Small intestine (tissue), 7 donors: ENCODE measurements at regions not wholly inside any gene's neighbourhood (a gene's known extent, or its start where the extent isn't known, plus 50 kb on each side); places are given as distances from the start of the nearest gene placed in this dataset.

ENCODE experiments used
- DNase-seq, 2 donors: peaks; one replicate each; pipeline versions ENCODE4 v3.0.0 to v3.0.0-alpha.2; 2013
- FAIRE-seq: peaks from 2 replicates; lab custom pipeline; 2012; peaks lifted over from hg19 to GRCh38; lab: Jason Lieb, UNC
- H3K27ac ChIP-seq, 3 donors: one replicate each; pipeline ENCODE4 v1.5.1; 2013; ENCODE audit warnings: low read length in 2 of 3, mild to moderate bottlenecking in 2 of 3, control low read depth in 1 of 3, inconsistent platforms in 1 of 3, low read depth in 1 of 3, moderate library complexity in 1 of 3
- H3K27me3 ChIP-seq, 3 donors: one replicate each; pipeline ENCODE4 v1.6.1; 2013; ENCODE audit warnings: low read length in 3 of 3, inconsistent platforms in 1 of 3; ENCODE audit not compliant: control insufficient read depth in 3 of 3, insufficient read depth in 3 of 3
- H3K36me3 ChIP-seq, 3 donors: one replicate each; pipeline ENCODE4 v1.6.1; 2013; ENCODE audit warnings: low read length in 3 of 3, inconsistent platforms in 1 of 3, low read depth in 1 of 3, mild to moderate bottlenecking in 1 of 3, moderate library complexity in 1 of 3; ENCODE audit not compliant: control insufficient read depth in 3 of 3, insufficient read depth in 2 of 3
- H3K4me1 ChIP-seq, 3 donors: one replicate each; pipeline ENCODE4 v1.6.1; 2013; ENCODE audit warnings: low read length in 2 of 3, inconsistent platforms in 1 of 3, low read depth in 1 of 3, mild to moderate bottlenecking in 1 of 3, moderate library complexity in 1 of 3; ENCODE audit not compliant: control insufficient read depth in 3 of 3, insufficient read depth in 2 of 3
- H3K4me3 ChIP-seq, 3 donors: one replicate each; pipeline ENCODE4 v1.5.1; 2013; ENCODE audit warnings: low read length in 3 of 3, control low read depth in 1 of 3, inconsistent platforms in 1 of 3, low read depth in 1 of 3, mild to moderate bottlenecking in 1 of 3, moderate library complexity in 1 of 3
- H3K9me3 ChIP-seq, 2 donors: one replicate each; pipeline ENCODE4 v1.6.1; 2013; ENCODE audit warnings: low read depth in 1 of 2, low read length in 1 of 2; ENCODE audit not compliant: control insufficient read depth in 2 of 2, insufficient read depth in 1 of 2
- WGBS, 3 donors: extraction: QIAGEN DNeasy Blood & Tissue Kit; methylation state at CpG; one replicate each; pipeline ENCODE4 v1.1.7; 2013; 5-methylcytosine and 5-hydroxymethylcytosine counted together
- donor health status: healthy with polysubstance abuse.
- donor health status: control.
- donor health status: control.
- donor health status: Bipolar disorder and iron deficiency.
- donor health status: healthy.

DNA sequence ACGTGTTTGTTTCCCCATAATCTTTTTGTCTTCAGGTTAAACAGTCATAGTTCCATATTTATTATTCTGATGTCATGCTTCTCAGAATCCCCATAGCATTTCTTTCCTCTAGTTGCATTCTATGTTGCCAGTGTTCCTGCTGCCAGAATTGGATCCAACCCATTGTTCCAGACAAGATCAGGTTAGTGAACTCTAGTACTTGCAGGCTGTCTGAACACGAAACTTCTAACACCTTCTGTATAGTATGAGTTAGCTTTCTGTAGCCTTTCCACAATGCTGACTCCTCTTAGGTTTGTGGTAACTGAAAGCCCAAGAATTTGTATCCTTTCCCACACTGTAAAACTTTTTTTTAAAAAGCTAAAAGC is 88.0 kb upstream of the ROPN1 start:
- no peaks in the 10 kb centered on the region for H3K27me3 ChIP-seq
- H3K27ac ChIP-seq = no peak overlapping the region
- H3K4me1 ChIP-seq = no peaks in the 10 kb centered on the region
- WGBS, 3 donors = 81 to 87% (median 83%) methylated on average over 2 of the region's 2 CpGs
- no peaks in the 10 kb centered on the region for H3K36me3 ChIP-seq
- no peak overlapping the region for H3K4me3 ChIP-seq
- no peaks in the 10 kb centered on the region for H3K9me3 ChIP-seq
- DNase-seq (no peak), FAIRE-seq (no peak)

DNA sequence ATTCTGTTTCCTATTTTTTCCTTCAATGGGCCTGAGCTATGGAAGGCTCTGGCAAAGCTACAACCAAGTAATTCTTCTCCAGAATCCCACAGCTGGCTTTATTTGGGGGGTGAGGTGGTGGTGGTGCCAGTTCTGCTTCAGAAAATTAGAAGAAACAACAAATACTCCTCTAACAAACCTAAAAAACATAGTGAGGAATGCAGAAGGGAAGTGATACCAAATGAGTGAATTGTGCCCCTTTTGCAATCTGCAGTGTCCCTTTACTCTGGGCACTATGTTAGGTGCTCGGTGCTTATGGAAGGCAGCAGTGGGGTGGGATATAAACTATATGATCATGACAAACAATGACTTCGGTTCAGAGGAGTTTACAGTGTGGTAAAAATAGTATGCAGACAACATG is 90.4 kb upstream of the ROPN1 start:
- Histone ChIP-seq H3K27ac (no peak overlapping the region), H3K9me3 (no peaks in the 10 kb centered on the region), H3K4me3 (no peak overlapping the region), H3K36me3 (no peaks in the 10 kb centered on the region), H3K4me1 (no peaks in the 10 kb centered on the region), H3K27me3 (no peaks in the 10 kb centered on the region)
- FAIRE-seq (no peak), DNase-seq (no peak)
- WGBS, 3 donors = 78 to 81% (median 79%) methylated on average over 2 of the region's 2 CpGs

DNA sequence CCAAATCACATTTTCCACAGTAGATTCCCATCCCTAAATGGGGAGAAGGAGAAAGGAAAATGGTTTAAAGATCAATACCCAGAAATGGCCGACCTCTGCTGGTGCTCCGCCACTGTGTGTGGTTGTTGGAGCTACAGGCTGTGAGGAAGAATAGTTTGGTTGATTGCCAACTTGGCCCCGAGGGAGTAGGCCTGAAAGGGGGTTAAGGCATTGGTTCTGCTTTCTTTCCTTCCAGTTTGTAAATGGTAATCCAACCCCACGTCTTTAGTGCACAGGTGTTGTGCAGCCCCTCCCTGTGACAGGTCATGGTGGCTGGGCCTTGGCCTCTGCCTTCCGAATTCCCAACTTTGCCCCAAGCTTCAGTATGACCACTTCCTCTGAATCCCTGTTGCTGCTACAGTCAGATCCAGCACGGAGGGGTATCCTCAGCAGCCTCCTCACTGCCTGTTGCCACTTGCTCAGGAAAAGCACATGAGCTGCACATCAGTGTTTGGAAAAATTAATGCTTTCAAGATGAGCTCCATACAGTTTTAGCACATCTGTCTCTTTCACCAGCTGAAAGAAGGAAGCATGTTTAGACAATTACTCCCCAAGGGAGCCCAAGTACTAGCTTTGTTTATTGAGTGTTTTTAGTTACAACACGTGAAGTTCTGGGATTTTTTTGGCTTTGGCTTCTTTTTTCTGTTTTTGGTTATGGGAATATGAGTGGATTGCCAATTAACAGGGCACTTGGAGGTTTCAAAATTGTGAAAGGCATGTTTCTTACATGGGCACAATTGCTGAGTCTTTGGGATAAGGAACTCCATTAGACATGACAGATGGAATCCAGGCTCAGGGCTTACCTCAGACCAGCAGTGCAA is 92.3 kb upstream of the ROPN1 start:
- Histone ChIP-seq H3K4me1 (no peaks in the 10 kb centered on the region), H3K36me3 (no peaks in the 10 kb centered on the region), H3K27ac (no peak overlapping the region), H3K4me3 (no peak overlapping the region), H3K27me3 (no peaks in the 10 kb centered on the region), H3K9me3 (no peaks in the 10 kb centered on the region)
- DNase-seq = no peak
- WGBS, 3 donors = 52 to 70% (median 56%) methylated on average over 7 of the region's 7 CpGs
- no peak for FAIRE-seq

DNA sequence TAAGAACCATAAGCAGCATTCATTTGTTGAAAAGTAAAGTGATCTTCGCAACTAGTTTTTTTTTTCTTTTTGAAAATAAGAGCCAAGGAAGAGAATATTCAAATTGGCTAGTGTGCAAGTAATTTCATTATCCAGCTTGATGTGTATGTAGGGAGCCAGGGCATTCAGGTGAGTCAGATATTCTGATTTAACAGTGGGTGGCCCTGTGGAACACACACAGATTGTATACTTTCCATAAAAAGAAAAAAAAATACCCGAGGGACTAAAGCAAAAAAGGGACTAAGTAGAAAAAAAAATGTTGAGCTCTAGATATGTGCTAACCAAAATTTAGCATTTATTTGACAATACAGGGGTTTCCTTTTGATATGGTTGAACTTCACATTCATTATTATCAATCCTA is 96.9 kb upstream of the ROPN1 start:
- no peak overlapping the region for H3K27ac ChIP-seq
- FAIRE-seq = no peak
- no peaks in the 10 kb centered on the region for H3K9me3 ChIP-seq
- peaks cover 0 to 4% (median 0%) of the 10 kb centered on the region in 3 donors for H3K4me1 ChIP-seq
- peaks cover 0 to under 1% (median 0%) of the 10 kb centered on the region in 3 donors for H3K27me3 ChIP-seq
- H3K36me3 ChIP-seq = no peaks in the 10 kb centered on the region
- WGBS, 3 donors = 57 to 75% (median 72%) methylated on average over 2 of the region's 2 CpGs
- no peak for DNase-seq
- no peak overlapping the region for H3K4me3 ChIP-seq

DNA sequence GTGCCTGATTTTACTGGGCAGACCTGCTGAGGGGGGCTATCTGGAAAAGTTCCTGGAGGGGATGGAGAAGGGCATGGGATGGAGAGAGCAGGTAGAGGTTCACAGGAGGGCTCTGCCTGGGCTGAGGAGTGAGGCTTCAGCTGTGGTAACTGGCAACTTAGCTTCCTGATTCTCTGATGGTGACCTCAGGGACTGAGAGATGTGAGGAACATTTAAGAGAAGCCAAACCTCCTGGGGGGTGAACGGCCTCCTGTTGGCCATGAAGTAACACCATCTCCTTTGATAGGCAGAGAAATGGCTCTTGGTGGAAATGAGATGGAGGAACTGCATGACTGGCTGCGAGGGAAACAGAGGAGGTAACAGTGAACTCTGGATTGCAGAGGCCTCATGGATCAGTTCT is 97.3 kb upstream of the ROPN1 start:
- no peak for FAIRE-seq
- Histone ChIP-seq H3K36me3 (no peaks in the 10 kb centered on the region), H3K9me3 (no peaks in the 10 kb centered on the region), H3K27me3 (peaks cover 0 to 3% (median 0%) of the 10 kb centered on the region in 3 donors), H3K4me1 (peaks cover 0 to 4% (median 0%) of the 10 kb centered on the region in 3 donors), H3K27ac (no peak overlapping the region), H3K4me3 (no peak overlapping the region)
- DNase-seq = no peak
- WGBS, 3 donors = 68 to 77% (median 77%) methylated on average over 2 of the region's 2 CpGs

DNA sequence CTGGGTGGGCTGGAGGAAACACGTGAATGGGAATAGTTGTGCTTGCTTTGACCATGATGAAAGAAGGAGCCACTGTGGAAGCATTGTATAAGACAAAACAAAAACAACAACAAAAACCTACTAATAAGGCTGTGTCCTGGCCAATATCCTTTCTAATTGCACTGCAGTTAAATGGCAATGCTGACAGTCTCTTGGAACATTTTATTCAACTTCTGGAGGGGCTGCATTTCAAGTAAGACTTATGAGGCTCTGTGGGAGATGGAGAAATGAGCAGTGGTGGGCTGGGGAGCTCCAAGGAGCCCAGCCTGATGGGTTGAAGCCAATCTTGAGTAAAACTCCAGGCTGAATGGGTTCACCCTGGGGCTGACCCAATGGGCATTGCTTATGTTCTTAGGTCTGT is 99.8 kb upstream of the ROPN1 start:
- 79 to 100% (median 86%) methylated on average over 1 of the region's 1 CpG for WGBS, 3 donors
- DNase-seq (no peak), FAIRE-seq (no peak)
- Histone ChIP-seq H3K27ac (no peak overlapping the region), H3K9me3 (no peaks in the 10 kb centered on the region), H3K27me3 (peaks cover 0 to 3% (median 0%) of the 10 kb centered on the region in 3 donors), H3K4me1 (peaks cover 0 to 4% (median 0%) of the 10 kb centered on the region in 3 donors), H3K4me3 (no peak overlapping the region), H3K36me3 (no peaks in the 10 kb centered on the region)

DNA sequence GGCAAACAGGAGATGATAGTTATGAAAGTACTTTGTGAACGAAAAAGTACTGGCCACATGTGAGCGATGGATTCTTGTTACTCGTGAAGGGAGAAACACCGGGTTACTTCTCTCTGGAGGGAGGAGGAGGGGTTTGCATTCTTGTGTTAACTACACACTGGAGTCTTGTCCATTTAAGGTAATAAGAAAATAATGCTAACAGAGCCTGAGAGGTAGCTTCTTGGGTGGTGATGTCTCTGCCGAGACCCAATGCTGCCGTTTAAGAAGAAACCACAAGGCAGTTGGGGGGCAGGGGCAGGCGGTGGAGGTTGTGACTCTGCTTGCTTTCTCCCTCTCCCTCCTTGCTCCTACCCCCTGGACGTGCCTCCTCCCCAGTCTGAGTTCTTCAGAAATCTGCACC is 100.9 kb upstream of the ROPN1 start:
- FAIRE-seq (no peak), DNase-seq (no peak)
- Histone ChIP-seq H3K36me3 (no peaks in the 10 kb centered on the region), H3K27ac (no peak overlapping the region), H3K4me3 (no peak overlapping the region), H3K9me3 (no peaks in the 10 kb centered on the region), H3K27me3 (peaks cover 0 to 3% (median 0%) of the 10 kb centered on the region in 3 donors), H3K4me1 (peaks cover 0 to 4% (median 0%) of the 10 kb centered on the region in 3 donors)
- 77 to 82% (median 78%) methylated on average over 8 of the region's 8 CpGs for WGBS, 3 donors

DNA sequence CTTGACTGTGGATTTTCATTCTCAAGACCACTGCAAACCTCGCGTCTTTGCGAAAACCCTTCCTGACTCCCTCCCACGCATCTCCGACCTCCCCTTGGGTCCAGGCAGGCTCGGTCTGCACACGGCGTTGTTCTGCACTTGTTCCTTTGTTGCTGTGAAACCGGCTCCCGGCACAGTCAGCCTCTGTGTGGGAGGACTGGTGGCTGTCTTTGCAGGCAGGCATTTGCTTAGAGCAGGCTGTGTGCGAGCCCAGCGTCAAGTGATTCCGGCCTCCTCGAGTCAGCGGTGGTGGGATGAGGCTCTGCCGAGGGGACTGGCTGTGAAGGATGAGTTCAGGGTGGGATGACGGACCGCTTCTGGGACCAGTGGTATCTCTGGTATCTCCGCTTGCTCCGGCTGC is 102.6 kb upstream of the ROPN1 start:
- FAIRE-seq (no peak), DNase-seq (no peak)
- Histone ChIP-seq H3K9me3 (no peaks in the 10 kb centered on the region), H3K4me1 (peaks cover 0 to 4% (median 0%) of the 10 kb centered on the region in 3 donors), H3K36me3 (no peaks in the 10 kb centered on the region), H3K27me3 (peaks cover 0 to 3% (median 0%) of the 10 kb centered on the region in 3 donors), H3K27ac (no peak overlapping the region), H3K4me3 (no peak overlapping the region)
- 92 to 94% (median 92%) methylated on average over 20 of the region's 20 CpGs for WGBS, 3 donors
